GM19035 (cell line): ENCODE measurements at regions not wholly inside any gene's neighbourhood (a gene's known extent, or its start where the extent isn't known, plus 50 kb on each side); places are given as distances from the start of the nearest gene placed in this dataset.

Source experiments
- ATAC-seq: cut with Tn5 transposase; IDR thresholded peaks from one replicate; pipeline ENCODE4 v1.9.1; 2021; ENCODE audit not compliant: unreplicated experiment

DNA sequence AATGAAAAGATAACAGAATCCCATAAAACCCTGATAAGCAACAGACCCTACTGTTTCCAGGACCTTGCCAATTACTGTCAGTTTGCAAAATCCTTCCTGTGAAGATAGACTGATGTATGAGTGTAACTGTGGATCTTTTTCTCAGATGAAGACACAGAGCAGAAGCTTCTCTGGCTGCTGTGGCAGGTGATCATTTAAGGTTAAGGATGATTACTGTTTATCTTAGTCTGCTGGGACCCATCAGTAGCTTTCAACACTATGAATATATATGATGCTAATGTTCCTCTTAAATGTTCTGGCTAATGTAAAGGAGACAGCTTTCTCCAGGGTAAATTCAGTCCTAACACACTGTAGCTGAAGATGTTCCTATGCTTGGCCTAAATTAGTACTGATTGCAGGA, 56.0 kb upstream of the CTTNBP2 start:
- ATAC-seq: no peak

DNA sequence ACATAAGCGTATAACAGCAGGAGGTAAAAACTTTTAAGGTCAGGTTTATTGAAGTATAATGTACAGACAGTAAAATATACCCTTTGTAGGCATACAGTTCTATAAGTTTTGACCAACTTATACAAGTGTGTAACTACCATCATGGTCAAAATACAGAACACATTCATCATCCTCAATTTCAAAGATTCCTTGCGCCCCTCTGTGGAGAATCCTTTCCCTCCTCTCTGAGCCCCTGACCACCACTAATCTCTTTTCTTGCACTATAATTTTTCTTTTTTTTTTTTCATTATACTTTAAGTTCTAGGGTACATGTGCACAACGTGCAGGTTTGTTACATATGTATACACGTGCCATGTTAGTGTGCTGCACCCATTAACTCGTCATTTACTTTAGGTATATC, 58.1 kb upstream of the CTTNBP2 start:
- no peak for ATAC-seq

- no peak for ATAC-seq
These were observed 64.0 kb upstream of the CTTNBP2 start for GRCh38 chr7:117937049-117937752.

DNA sequence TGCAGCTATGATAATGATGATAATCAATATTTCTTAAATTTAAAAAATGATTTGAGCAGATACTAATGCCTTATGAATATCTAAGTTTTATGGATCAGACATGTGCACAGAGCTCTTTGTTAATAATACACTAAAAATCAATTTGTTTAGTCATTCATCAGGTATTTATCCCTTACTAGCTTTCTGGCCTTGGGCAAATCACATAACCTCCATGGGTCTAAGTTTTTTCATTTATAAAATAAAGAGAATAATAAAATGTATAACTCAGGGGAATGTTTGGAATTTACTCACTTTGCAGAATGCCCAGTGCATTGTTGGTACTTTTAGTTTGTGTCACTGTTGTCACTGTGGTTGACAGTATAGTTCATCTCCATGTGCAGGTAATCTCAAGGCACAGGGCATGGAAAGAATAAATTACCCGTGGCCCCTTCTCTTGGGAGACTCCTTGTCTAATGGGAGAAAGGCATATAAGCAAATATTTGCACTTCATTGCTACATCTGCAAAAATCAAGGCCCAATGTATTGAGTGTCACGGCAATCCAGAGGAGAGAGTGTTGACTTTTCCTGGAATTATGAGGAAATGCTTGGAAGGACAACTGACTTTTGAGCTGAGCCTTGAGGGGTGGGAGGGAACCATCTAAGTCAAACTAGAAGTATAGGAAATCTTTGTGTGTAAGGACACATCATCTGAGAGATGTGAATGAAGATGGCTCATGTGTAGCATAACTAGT, 64.7 kb upstream of the CTTNBP2 start:
- ATAC-seq: no peak

DNA sequence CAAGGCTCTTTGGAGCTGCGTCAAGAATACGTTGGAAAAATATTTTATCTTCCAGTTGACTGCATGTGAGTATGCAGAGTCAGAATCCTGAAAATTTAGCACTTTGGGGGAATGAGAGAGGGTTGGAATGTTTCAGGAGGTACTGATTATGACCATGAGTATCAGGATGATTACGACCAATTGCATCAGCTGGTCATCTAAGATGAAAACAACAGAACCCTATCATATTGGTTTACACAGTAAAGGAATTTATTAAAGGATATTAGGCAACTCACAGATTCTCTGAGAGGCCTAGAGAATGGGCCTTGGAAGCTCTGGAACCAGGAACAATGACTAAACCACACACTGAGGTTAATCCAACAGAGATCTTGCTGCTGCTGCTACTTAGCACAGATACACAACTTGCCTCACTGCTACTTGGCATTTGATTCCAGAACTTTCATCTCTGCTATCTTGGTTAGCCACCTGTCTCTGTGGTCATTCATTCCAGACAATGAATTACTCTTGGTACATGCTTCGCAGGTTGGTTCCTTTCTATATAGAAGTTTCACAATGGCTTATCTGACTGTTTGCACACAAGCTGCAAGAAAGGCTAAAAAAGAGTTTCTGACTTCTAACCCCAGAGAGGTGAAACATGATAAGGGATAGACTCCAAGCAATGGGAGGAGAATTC, 68.0 kb upstream of the CTTNBP2 start:
- no peak for ATAC-seq

- ATAC-seq: no peak
These were observed 69.5 kb upstream of the CTTNBP2 start for GRCh38 chr7:117942780-117943179.

DNA sequence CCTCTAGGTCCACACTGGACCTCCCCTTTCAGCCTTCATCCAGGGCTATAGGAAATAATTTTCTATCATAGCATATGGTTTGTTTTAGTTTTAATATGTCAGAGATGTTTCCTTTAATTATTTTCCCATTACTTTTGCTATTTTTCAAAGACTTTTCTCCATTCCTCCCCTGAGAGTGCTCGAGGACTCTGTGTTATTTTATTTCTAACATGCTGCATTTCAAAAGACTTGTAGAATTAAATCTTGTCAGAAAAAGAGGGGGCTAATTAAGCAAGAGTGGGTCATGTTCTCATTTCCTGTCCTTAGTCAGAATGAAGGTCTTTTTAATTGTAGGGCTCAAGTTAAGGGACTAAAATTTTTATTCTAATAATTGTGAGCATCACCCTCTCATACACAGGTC, 71.6 kb upstream of the CTTNBP2 start:
- ATAC-seq: no peak

DNA sequence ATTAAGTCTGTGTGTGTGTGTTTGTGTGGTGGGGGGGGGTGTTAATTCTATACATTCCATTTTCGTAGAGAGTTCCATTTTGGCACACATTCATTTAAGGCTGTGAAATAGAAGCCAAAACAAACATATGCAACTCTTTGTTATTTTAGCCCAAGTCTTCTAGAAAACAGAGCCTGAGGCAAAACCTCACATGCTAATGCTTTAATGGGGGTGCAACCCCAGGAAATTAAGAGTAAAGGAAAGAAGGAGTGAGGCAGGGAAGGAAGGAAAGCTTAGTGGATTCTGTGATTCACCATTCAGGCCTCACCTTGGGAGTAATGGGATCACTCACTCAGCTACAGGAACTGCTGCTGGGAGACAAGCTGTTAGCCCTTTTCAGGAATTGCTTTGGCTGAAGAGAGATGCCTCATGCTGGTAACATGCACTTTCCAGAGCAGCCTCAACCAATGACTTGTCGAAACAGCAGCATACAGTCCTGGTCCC, 73.0 kb upstream of the CTTNBP2 start:
- ATAC-seq: no peak

- no peak for ATAC-seq
These were observed 76.0 kb upstream of the CTTNBP2 start for GRCh38 chr7:117949232-117949631.

DNA sequence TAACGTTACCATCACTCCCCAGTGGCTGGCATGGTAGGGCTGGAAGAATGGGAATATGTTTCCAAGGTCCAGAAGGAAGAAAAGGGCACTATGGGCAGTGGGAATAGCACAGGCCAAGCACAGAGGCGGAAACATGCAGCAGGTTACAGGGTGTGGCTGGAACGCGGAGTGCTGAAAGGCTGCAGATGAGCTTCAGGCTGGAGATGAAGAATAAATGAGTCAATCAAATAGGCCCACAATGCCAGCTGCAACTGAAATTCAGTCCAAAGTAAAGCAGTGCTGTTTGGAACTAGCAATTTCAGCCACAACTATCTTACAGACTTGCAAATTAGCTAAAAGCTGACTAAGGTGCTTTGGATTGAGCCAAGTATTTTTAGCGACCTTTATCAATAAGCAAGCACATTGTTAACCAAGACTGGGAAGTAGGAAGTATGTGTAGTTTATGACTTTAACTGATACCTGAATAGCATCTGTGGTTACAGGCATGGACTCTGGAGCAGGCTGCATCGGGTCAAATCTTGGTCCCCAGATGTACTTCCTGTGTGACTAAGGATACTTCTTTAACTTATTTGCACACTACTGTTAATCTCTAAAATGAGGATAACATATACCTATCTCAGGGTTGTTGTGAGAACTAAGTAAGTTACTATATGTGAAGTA, 77.5 kb upstream of the CTTNBP2 start:
- ATAC-seq: no peak

DNA sequence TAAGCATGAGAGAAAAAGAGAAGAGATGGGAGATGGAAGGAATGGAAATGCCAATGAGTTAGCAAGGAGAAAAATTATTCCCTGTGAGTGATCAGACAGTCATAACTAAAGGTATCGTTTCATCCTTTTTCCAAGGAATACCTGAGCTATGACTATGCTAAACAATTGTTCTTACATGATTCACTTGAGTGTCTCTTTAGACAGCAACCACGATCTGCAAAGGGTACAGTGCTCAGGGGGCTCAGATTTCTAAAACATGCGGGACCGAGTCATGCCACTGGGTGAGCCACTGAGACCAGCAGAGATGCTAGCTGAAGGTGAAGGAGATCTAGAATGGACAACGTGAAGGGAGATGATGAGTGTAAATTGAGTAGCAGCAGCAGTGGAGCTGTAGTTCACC, 78.0 kb upstream of the CTTNBP2 start:
- ATAC-seq: no peak

- no peak for ATAC-seq
These were observed 78.5 kb upstream of the CTTNBP2 start for GRCh38 chr7:117951691-117952280.

DNA sequence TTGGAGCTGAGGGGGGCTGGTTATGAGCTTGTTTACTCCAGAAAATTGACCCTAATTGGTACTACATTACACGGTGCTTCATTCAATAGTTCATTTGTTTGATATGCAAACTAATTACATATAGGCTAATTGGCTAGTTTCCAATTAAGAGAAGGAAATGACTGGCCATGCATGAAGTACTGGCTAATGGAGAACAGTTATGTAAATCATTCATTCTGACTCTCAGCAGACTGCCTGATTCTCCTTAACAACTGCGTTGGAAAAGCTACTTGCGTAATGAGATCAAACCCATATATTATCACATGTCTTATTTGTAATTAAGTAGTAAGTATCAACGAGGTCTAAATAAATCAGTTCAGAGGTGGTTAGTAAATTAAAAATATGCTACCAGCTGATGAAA, 81.8 kb upstream of the CTTNBP2 start:
- ATAC-seq: no peak

DNA sequence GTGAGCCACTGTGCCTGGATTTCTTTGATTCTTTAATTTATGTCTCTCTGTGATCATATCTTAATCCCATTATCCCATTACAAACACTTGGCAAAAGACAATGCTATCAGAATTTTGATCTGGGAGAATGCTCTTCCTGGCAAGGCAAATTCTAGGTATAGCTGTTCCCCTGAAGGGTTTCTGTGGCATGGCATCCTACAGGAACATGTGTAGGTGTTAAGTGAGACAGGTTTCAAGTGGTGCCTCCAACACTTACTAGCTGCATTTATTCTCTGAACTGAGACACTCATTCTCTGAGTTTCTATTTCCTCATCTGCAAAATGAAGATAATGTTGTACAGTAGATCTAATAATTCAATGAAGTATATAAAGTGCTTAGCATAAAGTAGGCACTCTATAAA, 87.1 kb upstream of the CTTNBP2 start:
- no peak for ATAC-seq

- no peak for ATAC-seq
These were observed 88.0 kb upstream of the CTTNBP2 start for GRCh38 chr7:117961235-117961634.

GRCh38 chr7:117962366-117962994, 89.2 kb upstream of the CTTNBP2 start:
- no peak for ATAC-seq

- no peak for ATAC-seq
These were observed 90.3 kb upstream of the CTTNBP2 start for GRCh38 chr7:117963264-117964197.

DNA sequence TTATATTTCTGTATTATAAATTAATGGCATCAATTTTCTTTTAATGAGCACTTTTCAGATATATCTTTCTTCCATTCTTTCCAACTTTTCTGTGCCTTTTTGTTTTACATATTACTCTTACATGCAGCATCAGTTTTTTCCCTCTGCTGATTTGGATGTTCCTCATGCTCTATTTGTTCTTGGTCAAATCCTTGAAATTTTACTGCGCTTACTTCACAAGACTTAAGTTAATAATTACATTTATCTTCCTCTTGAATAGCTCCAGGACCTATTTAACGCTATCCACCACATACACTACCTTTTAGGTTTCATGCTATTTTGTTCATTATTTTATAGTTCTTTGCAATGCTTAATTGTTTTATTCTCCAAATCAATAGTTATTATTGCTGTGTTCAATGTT, 97.6 kb upstream of the CTTNBP2 start:
- no peak for ATAC-seq

DNA sequence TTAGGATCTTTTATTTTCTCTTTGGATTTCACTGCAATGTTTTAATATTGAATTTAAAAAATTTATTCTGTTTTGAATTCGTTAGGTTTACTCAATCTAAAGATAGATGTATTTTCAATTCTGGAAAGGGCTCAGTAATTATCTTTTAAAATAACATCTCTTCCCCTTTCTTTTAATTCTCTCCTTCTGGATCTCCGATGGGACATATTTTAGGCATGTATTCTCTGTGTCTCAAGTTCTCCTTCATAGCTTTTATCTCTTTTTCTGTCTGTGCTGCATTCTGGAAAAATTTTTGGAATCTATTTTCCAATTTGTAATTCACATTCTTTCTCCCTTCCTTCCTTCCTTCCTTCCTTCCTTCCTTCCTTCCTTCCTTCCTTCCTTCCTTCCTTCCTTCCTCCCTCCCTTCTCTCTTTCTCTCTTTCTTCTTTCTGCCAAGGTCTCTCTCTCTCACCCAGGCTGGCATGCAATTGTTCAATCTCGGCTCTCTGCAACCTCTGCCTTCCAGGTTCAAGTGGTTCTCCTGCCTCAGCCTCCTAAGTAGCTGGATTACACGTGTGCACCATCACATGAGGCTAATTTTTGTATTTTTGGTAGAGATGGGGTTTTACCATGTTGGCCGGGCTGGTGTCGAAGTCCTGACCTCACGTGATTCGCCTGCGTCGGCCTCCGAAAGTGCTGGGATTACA, 98.5 kb upstream of the CTTNBP2 start:
- no peak for ATAC-seq
